ENCODE measurements at regions not wholly inside any gene's neighbourhood (a gene's known extent, or its start where the extent isn't known, plus 50 kb on each side); places are given as distances from the start of the nearest gene placed in this dataset.

DNA sequence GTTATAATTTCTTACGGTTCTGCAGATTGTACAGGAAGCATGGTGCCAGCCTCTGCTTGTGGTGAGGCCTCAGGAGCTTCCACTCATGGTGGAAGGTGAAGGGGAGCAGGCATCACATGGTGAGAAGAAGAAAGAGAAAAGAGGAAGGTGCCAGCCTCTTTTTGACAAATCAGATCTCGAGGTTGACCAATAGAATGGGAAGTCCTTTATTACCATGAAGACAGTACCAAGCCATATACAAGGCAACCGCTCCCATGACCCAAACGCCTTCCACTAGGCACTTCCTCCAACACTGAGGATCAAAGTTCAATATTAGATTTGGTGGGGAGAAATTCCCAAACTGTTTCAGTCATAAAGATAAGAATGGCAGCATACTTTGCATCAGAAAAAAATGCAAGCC, 502.8 kb downstream of the GLRX3 start:
- DNase-seq, result no peak

DNA sequence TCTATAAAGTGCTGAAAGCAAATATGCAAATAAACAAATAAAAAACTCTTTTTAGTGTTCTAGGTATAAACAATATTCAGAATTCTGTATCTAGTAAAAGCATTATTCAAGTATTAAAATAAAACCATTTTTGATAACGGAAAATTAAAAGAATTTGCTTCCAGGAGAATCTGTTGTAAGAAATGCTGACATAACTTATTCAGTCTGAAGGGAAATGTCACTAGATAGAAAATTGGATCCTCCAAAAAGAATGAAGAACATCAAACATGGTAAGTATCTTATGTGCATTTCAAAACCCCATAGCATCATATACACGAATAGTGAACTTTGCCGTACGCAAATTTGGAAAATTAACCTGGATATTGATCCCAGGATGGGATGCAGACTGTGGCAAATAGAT, 506.7 kb downstream of the GLRX3 start:
- DNase-seq, result no peak

- DNase-seq, result no peak
These were observed 511.1 kb downstream of the GLRX3 start for GRCh38 chr10:130647341-130647740.

GRCh38 chr10:130648807-130649206, 512.6 kb downstream of the GLRX3 start:
- DNase-seq, result no peak

DNA sequence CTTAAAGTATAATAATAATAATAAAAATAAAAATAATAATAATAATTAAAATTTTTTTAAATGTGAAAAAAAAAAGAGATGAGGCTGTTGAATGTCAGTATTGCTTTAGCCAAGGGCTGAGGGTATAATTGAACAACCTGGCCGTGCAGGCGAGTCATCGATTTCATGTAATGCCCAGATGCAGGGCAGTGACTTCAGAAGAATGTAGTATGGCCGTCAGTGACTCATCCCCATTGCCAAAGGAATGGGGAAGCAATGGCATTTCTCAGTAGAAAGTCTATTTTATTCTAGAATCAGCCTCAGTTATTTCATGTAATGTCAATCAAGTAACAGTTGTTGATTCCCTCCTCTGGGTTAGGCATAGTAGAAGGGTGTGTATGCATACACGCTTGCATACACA, 516.4 kb downstream of the GLRX3 start:
- DNase-seq, result no peak

GRCh38 chr10:130652964-130653578, 516.9 kb downstream of the GLRX3 start:
- no peak for DNase-seq

GRCh38 chr10:130654726-130655125, 518.5 kb downstream of the GLRX3 start:
- DNase-seq, result no peak

GRCh38 chr10:130655313-130656186, 519.4 kb downstream of the GLRX3 start:
- no peak for DNase-seq

GRCh38 chr10:130656187-130656575, 520.0 kb downstream of the GLRX3 start:
- no peak for DNase-seq

GRCh38 chr10:130656582-130657133, 520.5 kb downstream of the GLRX3 start:
- DNase-seq, result no peak

DNA sequence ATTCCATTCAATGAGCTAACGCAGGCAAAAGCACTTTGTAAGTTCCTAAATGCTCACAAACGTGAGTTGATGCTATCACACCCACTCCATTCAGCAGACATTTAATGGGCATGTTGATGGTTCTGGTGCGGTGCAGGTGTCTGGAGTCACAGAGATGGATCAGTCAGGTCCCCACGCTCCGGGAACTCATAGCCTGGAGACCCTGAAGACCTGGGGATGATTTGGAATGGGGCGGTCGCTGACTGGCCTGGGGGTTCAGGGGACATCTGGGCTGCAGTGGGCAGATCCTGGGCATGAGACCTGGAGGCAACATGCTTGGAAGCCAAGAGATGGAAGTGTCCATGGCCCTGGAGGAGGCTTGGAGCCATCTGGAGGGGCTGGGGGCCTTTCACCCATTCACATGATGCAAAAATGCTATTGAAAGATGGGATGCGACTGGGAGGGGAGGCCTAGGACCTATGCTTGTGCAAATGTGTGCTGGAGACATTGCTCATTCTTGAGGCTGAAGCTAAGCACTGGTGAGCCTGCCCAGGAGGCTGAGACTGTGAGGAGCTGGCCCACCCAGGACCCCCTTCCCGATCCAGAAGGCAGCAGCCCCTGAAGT, 522.6 kb downstream of the GLRX3 start:
- DNase-seq, result no peak

- no peak for DNase-seq
These were observed 523.3 kb downstream of the GLRX3 start for GRCh38 chr10:130659528-130659927.

DNA sequence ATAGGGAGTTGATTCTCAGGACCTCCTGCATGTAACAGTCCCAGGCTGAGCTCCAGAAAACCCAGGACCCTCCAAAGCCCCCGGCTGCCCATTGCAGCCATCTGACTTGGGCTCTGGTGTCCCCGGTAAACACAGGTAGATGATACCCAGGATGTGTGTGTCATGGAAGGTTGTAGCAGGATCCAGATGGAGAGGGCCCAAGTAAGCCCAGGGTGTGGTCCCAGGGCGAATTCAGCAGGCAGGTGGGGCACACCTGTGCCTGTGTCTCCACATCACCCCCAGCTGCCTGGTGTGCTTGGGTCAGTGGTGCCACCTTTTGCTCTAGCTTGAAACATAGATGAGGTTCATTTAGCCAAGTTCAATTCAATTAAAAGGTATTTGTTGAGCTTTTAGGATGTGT, 524.1 kb downstream of the GLRX3 start:
- no peak for DNase-seq

GRCh38 chr10:130661419-130661818, 525.2 kb downstream of the GLRX3 start:
- DNase-seq, result no peak

DNA sequence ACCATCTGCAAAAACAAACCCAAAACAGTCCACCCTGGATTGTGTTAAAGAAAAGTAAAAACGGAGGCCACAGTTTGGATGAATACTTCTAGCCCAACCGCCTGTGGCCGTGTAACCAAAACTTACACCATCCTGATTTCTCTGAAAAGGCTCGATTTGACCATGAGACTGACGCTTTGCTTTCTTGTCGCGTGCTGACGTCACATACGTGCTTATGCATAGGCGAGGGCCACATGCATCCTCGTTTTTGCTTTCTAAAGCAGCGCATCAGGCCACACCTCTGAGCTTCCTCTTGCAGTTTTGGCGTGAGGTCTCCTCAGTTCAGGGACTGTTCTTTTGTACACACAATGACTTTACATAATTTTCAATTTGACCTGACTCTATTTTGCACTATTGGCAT, 526.6 kb downstream of the GLRX3 start:
- DNase-seq, result no peak

- DNase-seq, result no peak
These were observed 528.3 kb downstream of the GLRX3 start for GRCh38 chr10:130664526-130664925.

DNA sequence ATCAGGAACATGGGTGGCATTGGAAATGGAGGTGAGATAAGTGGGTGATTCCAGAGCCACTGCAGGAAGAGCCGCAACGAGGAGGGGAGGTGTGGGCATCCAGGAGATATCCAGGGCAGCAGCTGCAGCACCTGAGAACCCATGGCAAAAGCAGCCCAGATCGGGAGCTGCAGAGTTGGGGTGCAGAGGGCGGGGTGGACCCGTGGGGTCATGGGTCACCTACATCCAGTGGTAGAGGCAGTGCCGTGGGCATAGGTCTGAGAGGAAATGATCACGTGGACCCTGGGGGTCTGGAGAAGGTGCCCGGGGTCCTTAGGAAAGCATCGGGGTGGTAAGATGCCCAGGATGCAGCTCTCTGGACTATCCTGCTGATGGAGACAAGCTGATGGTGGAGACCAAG, 530.0 kb downstream of the GLRX3 start:
- no peak for DNase-seq

DNA sequence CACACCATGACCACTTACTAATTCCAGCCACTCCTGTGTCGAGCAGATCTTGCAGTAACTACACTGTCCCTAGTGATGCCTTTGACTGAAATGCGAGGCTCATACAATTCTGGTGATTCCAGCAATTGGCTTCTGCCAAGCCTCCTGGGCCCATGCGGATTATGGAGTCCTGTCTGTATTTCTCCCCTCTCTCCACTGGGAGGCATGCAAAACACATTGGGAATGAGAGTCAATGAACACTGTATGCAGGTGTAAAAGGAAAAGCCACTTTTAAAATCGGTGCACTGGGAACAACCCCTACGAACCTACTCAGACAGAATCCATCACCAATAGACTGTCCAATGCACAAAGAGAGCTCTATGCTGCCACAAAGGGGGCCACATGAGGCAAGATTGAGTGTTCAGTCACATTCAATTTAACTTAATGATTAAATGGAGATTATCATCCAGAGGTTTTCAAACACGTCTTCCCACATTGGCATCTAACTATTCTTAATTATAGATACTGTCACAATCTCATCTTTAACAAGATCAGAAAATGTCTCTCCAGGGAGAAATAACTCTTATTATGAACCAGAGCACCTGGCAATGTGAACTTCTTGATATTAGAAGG, 550.6 kb downstream of the GLRX3 start:
- no peak for DNase-seq

DNA sequence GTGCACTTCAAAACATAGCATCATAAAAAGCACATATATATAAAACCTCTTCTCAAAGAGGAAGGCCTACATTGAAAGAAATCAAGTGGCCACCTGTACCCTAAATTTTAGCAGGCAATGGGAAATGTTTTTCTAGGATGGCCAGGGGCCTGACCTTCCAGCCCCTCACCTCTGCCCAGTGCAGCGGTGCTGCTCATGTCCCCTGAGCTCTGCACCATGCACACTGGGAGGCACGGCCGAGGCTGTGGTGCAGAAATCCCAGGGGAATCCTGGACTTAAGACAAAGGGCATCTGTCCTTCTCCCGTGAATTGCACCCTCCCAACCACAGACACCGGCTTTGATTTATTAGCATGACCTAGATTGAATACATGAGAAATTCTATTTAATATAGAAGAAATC, 551.4 kb downstream of the GLRX3 start:
- no peak for DNase-seq

DNA sequence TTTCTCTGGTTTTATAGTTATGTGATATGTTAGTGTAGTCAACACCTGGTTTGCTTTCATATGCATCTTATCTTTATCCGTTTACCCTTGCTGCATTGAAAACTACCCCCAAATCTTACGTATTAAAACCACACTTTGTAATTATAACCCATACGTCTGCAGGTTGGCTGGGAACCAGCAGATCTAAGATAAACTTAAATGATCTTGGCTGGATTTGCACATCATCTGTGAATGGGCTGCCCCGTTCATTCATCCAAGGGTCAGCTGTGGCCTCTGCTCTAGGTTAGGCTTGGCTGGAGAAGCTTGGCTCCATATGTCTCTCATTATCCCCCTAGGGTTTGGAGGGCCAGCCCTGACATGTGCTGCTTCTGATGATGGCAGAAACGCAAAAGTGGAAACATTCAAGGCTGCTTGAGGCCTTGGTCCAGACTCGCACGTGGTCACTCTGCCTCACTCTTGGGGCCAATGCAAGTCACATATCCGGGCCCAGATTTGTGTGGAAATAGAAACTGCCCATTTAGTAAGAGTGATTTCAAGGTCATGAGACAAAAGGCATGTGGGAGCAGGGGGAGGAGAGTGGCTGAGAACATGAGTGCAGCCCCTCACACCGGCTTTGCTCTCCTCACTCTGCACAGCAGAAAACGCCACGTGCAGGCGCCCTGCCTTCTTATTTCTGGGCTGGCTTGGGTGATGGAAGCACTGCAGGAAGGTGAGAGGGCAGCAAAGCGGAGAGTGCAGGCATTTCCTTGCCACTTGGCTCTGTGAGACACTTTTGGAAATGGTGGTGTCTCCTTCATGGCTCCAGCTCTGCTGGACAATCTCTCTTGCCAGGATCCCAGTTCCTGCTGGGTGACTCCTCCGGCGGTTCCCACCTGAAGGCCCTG, 553.8 kb downstream of the GLRX3 start:
- no peak for DNase-seq

GRCh38 chr10:130691776-130692175, 555.6 kb downstream of the GLRX3 start:
- DNase-seq, result no peak

- DNase-seq, result no peak
These were observed 560.7 kb downstream of the GLRX3 start for GRCh38 chr10:130696870-130697269.

Data from NCI-H1694 treated with DMSO at 0.1 percent for 48 hours (cell line).